SK-N-SH (cell line): ENCODE measurements at regions not wholly inside any gene's neighbourhood (a gene's known extent, or its start where the extent isn't known, plus 50 kb on each side); places are given as distances from the start of the nearest gene placed in this dataset.

Source experiments
- CTCF ChIA-PET: fragments of 300-600, 350-600 bp; formaldehyde crosslinking; extraction: SDS; loops from one replicate; lab custom pipeline; 2021; lab: Yijun Ruan, JAX
- POLR2A ChIA-PET: fragments of 350-600 bp; sonication (Branson Sonifier 250); formaldehyde crosslinking; extraction: SDS; loops from one replicate; lab custom pipeline; 2020; ENCODE audit warnings: antibody characterized with exemption, inconsistent platforms; lab: Yijun Ruan, JAX
- DNase-seq: peaks from one replicate; pipeline ENCODE4 v3.0.0; 2012
- H2AFZ ChIP-seq: fragments of 200-600 bp; sonication (generic); 2 replicates; pipeline ENCODE4 v1.8.1; 2016; ENCODE audit warnings: antibody characterized with exemption, mild to moderate bottlenecking, low read depth
- H3F3A ChIP-seq: fragments of 200-600 bp; sonication (generic); replicated peaks from 2 replicates; pipeline ENCODE3; 2016; ENCODE audit warnings: antibody characterized with exemption, mild to moderate bottlenecking; ENCODE audit not compliant: insufficient read depth
- H3K27ac ChIP-seq, 2 experiments: fragments of 200-500 bp in 1 of 2; fragments of 200-600 bp in 1 of 2; sonication (Bioruptor generic) in 1 of 2; sonication (generic), shearing (Covaris generic) in 1 of 2; 2 replicates each; pipeline versions ENCODE4 v1.5.1 to v1.6.1; 2014 to 2016; ENCODE audit warnings: low read depth in 2 of 2, inconsistent platforms in 1 of 2, low read length in 1 of 2, mild to moderate bottlenecking in 1 of 2, mixed read lengths in 1 of 2
- H3K27me3 ChIP-seq: fragments of 200-600 bp; sonication (generic), shearing (Covaris generic); 2 replicates; pipeline ENCODE4 v1.6.1; 2016; ENCODE audit warnings: mixed run types; ENCODE audit not compliant: insufficient read depth
- H3K36me3 ChIP-seq, 2 experiments: fragments of 200-500 bp in 1 of 2; fragments of 200-600 bp in 1 of 2; sonication (Bioruptor generic) in 1 of 2; sonication (generic) in 1 of 2; replicated peaks in 1 of 2; 2 replicates each; pipeline versions ENCODE3 to v1.5.1; 2014 to 2016; ENCODE audit warnings: low read length in 1 of 2, mild to moderate bottlenecking in 1 of 2; ENCODE audit not compliant: insufficient read depth in 2 of 2, control insufficient read depth in 1 of 2
- H3K4me1 ChIP-seq, 2 experiments: fragments of 200-500 bp in 1 of 2; fragments of 200-600 bp in 1 of 2; sonication (Bioruptor generic) in 1 of 2; sonication (generic), shearing (Covaris generic) in 1 of 2; 2 replicates each; pipeline versions ENCODE4 v1.5.1 to v1.6.1; 2014 to 2016; ENCODE audit warnings: low read depth in 1 of 2, low read length in 1 of 2, mixed run types in 1 of 2; ENCODE audit not compliant: insufficient read depth in 2 of 2, control insufficient read depth in 1 of 2
- H3K4me2 ChIP-seq: fragments of 200-600 bp; sonication (generic), shearing (Covaris generic); 2 replicates; pipeline ENCODE4 v1.6.1; 2017; ENCODE audit warnings: mixed run types
- H3K4me3 ChIP-seq, 2 experiments: fragments of 200-500 bp in 1 of 2; fragments of 200-600 bp in 1 of 2; sonication (Bioruptor generic) in 1 of 2; sonication (generic), shearing (Covaris generic) in 1 of 2; 2 replicates each; pipeline versions ENCODE4 v1.5.1 to v1.8.1; 2014 to 2016; ENCODE audit warnings: low read depth in 2 of 2, inconsistent platforms in 1 of 2, low read length in 1 of 2, mild to moderate bottlenecking in 1 of 2, mixed read lengths in 1 of 2, moderate library complexity in 1 of 2
- H3K79me2 ChIP-seq: fragments of 200-600 bp; sonication (generic); 2 replicates; pipeline ENCODE4 v1.8.1; 2017; ENCODE audit warnings: mild to moderate bottlenecking; ENCODE audit not compliant: insufficient read depth
- H3K9ac ChIP-seq: fragments of 200-600 bp; sonication (generic); 2 replicates; pipeline ENCODE4 v1.6.1; 2017; ENCODE audit warnings: mixed run types
- H3K9me2 ChIP-seq: fragments of 200-600 bp; sonication (generic); 2 replicates; pipeline ENCODE4 v1.6.1; 2017; ENCODE audit warnings: mixed run types
- H3K9me3 ChIP-seq: fragments of 200-600 bp; sonication (generic); 2 replicates; pipeline ENCODE4 v1.6.1; 2017; ENCODE audit warnings: mixed run types, mild to moderate bottlenecking, moderate library complexity
- H4K20me1 ChIP-seq: fragments of 200-600 bp; sonication (generic); 2 replicates; pipeline ENCODE4 v1.6.1; 2017; ENCODE audit warnings: mild to moderate bottlenecking, mixed run types; ENCODE audit not compliant: insufficient read depth
- CHD2 ChIP-seq: fragments of 150-350 bp; IDR thresholded peaks from 2 replicates; pipeline ENCODE4 v1.6.1; 2018; ENCODE audit warnings: low read length; ENCODE audit not compliant: partially characterized antibody
- FOSL2 ChIP-seq: IDR thresholded peaks from 2 replicates; pipeline ENCODE4 v1.4.0; 2012; ENCODE audit warnings: low read depth, mild to moderate bottlenecking, moderate library complexity, borderline replicate concordance
- FOXJ3 ChIP-seq: sonication (generic); formaldehyde crosslinking; IDR thresholded peaks from 2 replicates; pipeline ENCODE4 v1.5.1; 2020; ENCODE audit warnings: mild to moderate bottlenecking, missing genetic modification reagents
- FOXM1 ChIP-seq: IDR thresholded peaks from 2 replicates; pipeline ENCODE4 v1.4.0; 2012; ENCODE audit warnings: low read depth, mild to moderate bottlenecking
- GABPA ChIP-seq: IDR thresholded peaks from 2 replicates; pipeline ENCODE4 v1.4.0; 2012; ENCODE audit warnings: low read depth, mild to moderate bottlenecking
- JUND ChIP-seq: IDR thresholded peaks from 2 replicates; pipeline ENCODE4 v1.4.0; 2012
- MXI1 ChIP-seq: IDR thresholded peaks from 2 replicates; pipeline ENCODE4 v1.6.1; 2012; ENCODE audit warnings: mild to moderate bottlenecking, low read depth, low read length, improper control_type of control experiment
- PBX3 ChIP-seq: IDR thresholded peaks from 2 replicates; pipeline ENCODE4; 2012
- POLR2AphosphoS5 ChIP-seq: IDR thresholded peaks from 2 replicates; pipeline ENCODE4 v1.6.1; 2012; ENCODE audit warnings: low read depth, low read length
- RAD21 ChIP-seq: IDR thresholded peaks from 2 replicates; pipeline ENCODE4 v1.6.1; 2012; ENCODE audit warnings: mild to moderate bottlenecking, low read length
- RFX5 ChIP-seq: IDR thresholded peaks from 2 replicates; pipeline ENCODE4 v1.6.1; 2012; ENCODE audit warnings: mild to moderate bottlenecking, improper control_type of control experiment, low read length
- RXRA ChIP-seq: IDR thresholded peaks from 2 replicates; pipeline ENCODE4 v1.4.0; 2012; ENCODE audit warnings: low read depth, mild to moderate bottlenecking, borderline replicate concordance
- SIN3A ChIP-seq: IDR thresholded peaks from 2 replicates; pipeline ENCODE4 v1.6.1; 2012; ENCODE audit warnings: low read depth, mild to moderate bottlenecking, low read length, moderate library complexity, borderline replicate concordance
- TAF1 ChIP-seq: IDR thresholded peaks from 2 replicates; pipeline ENCODE4 v1.6.1; 2012; ENCODE audit warnings: low read depth, mild to moderate bottlenecking, low read length, moderate library complexity, borderline replicate concordance
- TCF12 ChIP-seq: IDR thresholded peaks from 2 replicates; pipeline ENCODE4 v1.4.0; 2012
- TEAD4 ChIP-seq: IDR thresholded peaks from 2 replicates; pipeline ENCODE4 v1.4.0; 2012; ENCODE audit warnings: mild to moderate bottlenecking, borderline replicate concordance; ENCODE audit not compliant: insufficient read depth
- USF2 ChIP-seq: fragments of 150-350 bp; IDR thresholded peaks from 2 replicates; pipeline ENCODE4 v1.6.1; 2017; ENCODE audit warnings: antibody characterized with exemption, low read length, low read depth, borderline replicate concordance
- WGBS: methylation state at CpG from one replicate; pipeline ENCODE4 v1.1.6; 2017; ENCODE audit warnings: low lambda C conversion rate; 5-methylcytosine and 5-hydroxymethylcytosine counted together
- TF ChIP-seq, protein P1 (sequence below): IDR thresholded peaks from 2 replicates; pipeline ENCODE4 v1.4.0; 2012; ENCODE audit warnings: low read depth, borderline replicate concordance
- TF ChIP-seq, protein P2 (sequence below): fragments of 200-600 bp; sonication (generic); IDR thresholded peaks from 2 replicates; pipeline ENCODE4 v1.6.1; 2017; ENCODE audit warnings: antibody characterized with exemption, mild to moderate bottlenecking, moderate library complexity
- TF ChIP-seq, protein P3 (sequence below): IDR thresholded peaks from 2 replicates; pipeline ENCODE4 v1.4.0; 2012; ENCODE audit warnings: low read depth, borderline replicate concordance

DNA sequence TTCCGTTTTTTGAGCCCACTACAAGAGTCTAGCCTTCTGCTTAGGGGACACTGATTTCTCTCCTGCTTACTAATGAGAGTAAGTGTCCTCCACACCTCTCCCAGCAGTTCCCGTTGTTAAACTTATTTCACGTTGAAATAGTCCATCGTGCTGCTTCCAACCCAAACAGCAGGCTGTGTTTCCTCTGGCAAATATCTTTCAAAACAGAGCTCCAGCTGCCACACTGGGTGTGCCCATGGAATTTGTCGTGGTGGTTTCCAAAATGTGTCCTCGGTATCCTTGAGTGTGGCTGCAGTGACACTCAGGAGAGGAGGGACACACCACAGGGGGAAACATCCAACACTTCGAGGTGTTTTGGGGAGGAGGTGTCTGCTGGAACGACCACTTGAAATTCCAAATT lies 176.5 kb upstream of the RALGAPA2 start (continued):
- TF ChIP-seq RXRA = no peak
- TF ChIP-seq RFX5 = no peak
- TF ChIP-seq, protein P1, sequence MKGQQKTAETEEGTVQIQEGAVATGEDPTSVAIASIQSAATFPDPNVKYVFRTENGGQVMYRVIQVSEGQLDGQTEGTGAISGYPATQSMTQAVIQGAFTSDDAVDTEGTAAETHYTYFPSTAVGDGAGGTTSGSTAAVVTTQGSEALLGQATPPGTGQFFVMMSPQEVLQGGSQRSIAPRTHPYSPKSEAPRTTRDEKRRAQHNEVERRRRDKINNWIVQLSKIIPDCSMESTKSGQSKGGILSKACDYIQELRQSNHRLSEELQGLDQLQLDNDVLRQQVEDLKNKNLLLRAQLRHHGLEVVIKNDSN = no peak
- TF ChIP-seq JUND = no peak
- TF ChIP-seq, protein P2, sequence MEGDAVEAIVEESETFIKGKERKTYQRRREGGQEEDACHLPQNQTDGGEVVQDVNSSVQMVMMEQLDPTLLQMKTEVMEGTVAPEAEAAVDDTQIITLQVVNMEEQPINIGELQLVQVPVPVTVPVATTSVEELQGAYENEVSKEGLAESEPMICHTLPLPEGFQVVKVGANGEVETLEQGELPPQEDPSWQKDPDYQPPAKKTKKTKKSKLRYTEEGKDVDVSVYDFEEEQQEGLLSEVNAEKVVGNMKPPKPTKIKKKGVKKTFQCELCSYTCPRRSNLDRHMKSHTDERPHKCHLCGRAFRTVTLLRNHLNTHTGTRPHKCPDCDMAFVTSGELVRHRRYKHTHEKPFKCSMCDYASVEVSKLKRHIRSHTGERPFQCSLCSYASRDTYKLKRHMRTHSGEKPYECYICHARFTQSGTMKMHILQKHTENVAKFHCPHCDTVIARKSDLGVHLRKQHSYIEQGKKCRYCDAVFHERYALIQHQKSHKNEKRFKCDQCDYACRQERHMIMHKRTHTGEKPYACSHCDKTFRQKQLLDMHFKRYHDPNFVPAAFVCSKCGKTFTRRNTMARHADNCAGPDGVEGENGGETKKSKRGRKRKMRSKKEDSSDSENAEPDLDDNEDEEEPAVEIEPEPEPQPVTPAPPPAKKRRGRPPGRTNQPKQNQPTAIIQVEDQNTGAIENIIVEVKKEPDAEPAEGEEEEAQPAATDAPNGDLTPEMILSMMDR = no peak
- no peak for TF ChIP-seq TAF1
- TF ChIP-seq RAD21 = no peak
- TF ChIP-seq, all 33 proteins: peak for 0

GRCh38 chr20:20888266-20888656 lies 175.8 kb upstream of the RALGAPA2 start:
- Histone ChIP-seq H3K4me3 (no peak overlapping the region), H3K36me3 (no peaks in the 10 kb centered on the region), H3K9me2 (no peaks in the 10 kb centered on the region), H3F3A (no peaks in the 10 kb centered on the region), H3K4me2 (no peak overlapping the region), H3K79me2 (no peaks in the 10 kb centered on the region), H2AFZ (no peak overlapping the region), H3K4me1 (no peaks in the 10 kb centered on the region), H3K9ac (no peak overlapping the region), H3K27ac (no peak overlapping the region), H3K9me3 (no peaks in the 10 kb centered on the region), H4K20me1 (no peaks in the 10 kb centered on the region), H3K27me3 (peaks cover 10% of the 10 kb centered on the region; the same call in 1 of the 2 replicates)
- 41% methylated on average over 14 of the region's 14 CpGs for WGBS
- ChIA-PET CTCF (interaction anchor here (1.4 kb wide), 1 partner anchor 28 kb away, joined by 6 read pairs; no protein-coding TSS in a partner anchor), POLR2A (no interaction called here)
- DNase-seq = no peak
- no peak for TF ChIP-seq FOSL2
- TF ChIP-seq PBX3 = no peak
- TF ChIP-seq GABPA = no peak
- TF ChIP-seq RAD21 = no peak
- no peak for TF ChIP-seq SIN3A
- TF ChIP-seq TEAD4 = no peak
- no peak for TF ChIP-seq FOXM1
- no peak for TF ChIP-seq POLR2AphosphoS5
- no peak for TF ChIP-seq CHD2
- TF ChIP-seq, protein P3, sequence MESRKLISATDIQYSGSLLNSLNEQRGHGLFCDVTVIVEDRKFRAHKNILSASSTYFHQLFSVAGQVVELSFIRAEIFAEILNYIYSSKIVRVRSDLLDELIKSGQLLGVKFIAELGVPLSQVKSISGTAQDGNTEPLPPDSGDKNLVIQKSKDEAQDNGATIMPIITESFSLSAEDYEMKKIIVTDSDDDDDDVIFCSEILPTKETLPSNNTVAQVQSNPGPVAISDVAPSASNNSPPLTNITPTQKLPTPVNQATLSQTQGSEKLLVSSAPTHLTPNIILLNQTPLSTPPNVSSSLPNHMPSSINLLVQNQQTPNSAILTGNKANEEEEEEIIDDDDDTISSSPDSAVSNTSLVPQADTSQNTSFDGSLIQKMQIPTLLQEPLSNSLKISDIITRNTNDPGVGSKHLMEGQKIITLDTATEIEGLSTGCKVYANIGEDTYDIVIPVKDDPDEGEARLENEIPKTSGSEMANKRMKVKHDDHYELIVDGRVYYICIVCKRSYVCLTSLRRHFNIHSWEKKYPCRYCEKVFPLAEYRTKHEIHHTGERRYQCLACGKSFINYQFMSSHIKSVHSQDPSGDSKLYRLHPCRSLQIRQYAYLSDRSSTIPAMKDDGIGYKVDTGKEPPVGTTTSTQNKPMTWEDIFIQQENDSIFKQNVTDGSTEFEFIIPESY = no peak
- no peak for TF ChIP-seq RFX5
- no peak for TF ChIP-seq RXRA
- TF ChIP-seq, protein P1 = no peak
- no peak for TF ChIP-seq TCF12
- TF ChIP-seq FOXJ3 (CRISPR knock-in tag) = no peak
- no peak for TF ChIP-seq MXI1
- no peak for TF ChIP-seq USF2
